ENCODE measurements at regions not wholly inside any gene's neighbourhood (a gene's known extent, or its start where the extent isn't known, plus 50 kb on each side); places are given as distances from the start of the nearest gene placed in this dataset.

DNA sequence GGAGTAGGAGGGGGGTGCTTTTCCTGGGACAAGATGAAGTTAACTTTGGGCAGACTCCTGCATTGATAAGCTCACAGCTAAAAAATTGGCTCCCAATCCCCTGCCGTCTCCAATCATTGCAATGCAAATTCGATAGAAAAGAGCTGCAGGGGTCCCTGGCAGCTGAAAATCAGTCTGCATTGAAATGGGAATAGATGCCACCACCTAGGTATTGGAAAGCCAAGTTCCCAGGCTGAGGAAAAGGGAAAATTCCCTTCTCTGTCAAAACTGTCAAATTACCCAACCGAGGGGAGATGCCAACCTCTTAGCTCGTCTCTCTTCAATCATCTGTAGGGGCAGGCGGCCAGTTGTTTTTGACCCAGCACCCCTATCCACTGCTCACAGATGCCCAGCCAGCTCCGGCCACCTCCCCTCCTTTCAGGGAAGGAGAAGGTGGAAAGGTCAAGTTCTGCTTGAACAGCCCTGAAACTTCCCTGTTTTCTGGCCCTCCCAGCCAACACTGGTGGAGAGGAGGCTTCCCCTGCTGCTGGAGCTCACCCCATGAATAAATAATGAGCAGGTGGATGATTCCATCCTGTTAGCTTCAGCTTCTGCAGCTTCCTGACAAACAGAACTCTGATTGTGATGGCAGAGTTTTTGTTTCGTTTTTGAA lies 916.3 kb downstream of the TBC1D22A start:
- TF ChIP-seq, protein P1, sequence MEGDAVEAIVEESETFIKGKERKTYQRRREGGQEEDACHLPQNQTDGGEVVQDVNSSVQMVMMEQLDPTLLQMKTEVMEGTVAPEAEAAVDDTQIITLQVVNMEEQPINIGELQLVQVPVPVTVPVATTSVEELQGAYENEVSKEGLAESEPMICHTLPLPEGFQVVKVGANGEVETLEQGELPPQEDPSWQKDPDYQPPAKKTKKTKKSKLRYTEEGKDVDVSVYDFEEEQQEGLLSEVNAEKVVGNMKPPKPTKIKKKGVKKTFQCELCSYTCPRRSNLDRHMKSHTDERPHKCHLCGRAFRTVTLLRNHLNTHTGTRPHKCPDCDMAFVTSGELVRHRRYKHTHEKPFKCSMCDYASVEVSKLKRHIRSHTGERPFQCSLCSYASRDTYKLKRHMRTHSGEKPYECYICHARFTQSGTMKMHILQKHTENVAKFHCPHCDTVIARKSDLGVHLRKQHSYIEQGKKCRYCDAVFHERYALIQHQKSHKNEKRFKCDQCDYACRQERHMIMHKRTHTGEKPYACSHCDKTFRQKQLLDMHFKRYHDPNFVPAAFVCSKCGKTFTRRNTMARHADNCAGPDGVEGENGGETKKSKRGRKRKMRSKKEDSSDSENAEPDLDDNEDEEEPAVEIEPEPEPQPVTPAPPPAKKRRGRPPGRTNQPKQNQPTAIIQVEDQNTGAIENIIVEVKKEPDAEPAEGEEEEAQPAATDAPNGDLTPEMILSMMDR (conservative IDR thresholded peaks at IDR 0.05; ENCODE audit: low read length) = no peak
- TF ChIP-seq EZH2phosphoT487 (IDR thresholded peaks at IDR 0.05; ENCODE audit: borderline replicate concordance) = no peak
